ENCODE measurements at regions not wholly inside any gene's neighbourhood (a gene's known extent, or its start where the extent isn't known, plus 50 kb on each side); places are given as distances from the start of the nearest gene placed in this dataset.
A peak's percentile ranks its signal among the peaks of the same experiment; 100 is the strongest.

- DNase-seq: no peak
These were observed 163.0 kb downstream of the RPS12 start for GRCh38 chr6:132977413-132977812.

GRCh38 chr6:132978685-132979084, 164.3 kb downstream of the RPS12 start:
- DNase-seq: no peak

GRCh38 chr6:132993738-132994137, 179.4 kb downstream of the RPS12 start:
- no peak for DNase-seq

GRCh38 chr6:132995009-132995408, 180.6 kb downstream of the RPS12 start:
- DNase-seq: no peak

GRCh38 chr6:132995432-132995831, 181.1 kb downstream of the RPS12 start:
- DNase-seq: no peak

GRCh38 chr6:132998418-132998817, 184.0 kb downstream of the RPS12 start:
- DNase-seq: no peak

- DNase-seq: no peak
These were observed 186.7 kb downstream of the RPS12 start for GRCh38 chr6:133001040-133001565.

GRCh38 chr6:133004304-133004884, 190.0 kb downstream of the RPS12 start:
- DNase-seq: no peak

GRCh38 chr6:133012774-133013173, 198.4 kb downstream of the RPS12 start:
- DNase-seq: no peak

- no peak for DNase-seq
These were observed 202.3 kb downstream of the RPS12 start for GRCh38 chr6:133016631-133017030.

- no peak for DNase-seq
These were observed 203.2 kb downstream of the RPS12 start for GRCh38 chr6:133017581-133017980.

GRCh38 chr6:133026705-133027104, 212.3 kb downstream of the RPS12 start:
- DNase-seq: no peak

- DNase-seq: no peak
These were observed 207.9 kb upstream of the EYA4 start for GRCh38 chr6:133033263-133033662.

GRCh38 chr6:133034509-133035206, 206.5 kb upstream of the EYA4 start:
- no peak for DNase-seq

- DNase-seq: peak; percentile 37
These were observed 200.9 kb upstream of the EYA4 start for GRCh38 chr6:133040094-133040802.

GRCh38 chr6:133040803-133041419, 200.2 kb upstream of the EYA4 start:
- DNase-seq: no peak

- DNase-seq: no peak
These were observed 198.5 kb upstream of the EYA4 start for GRCh38 chr6:133042550-133043120.

- peak; percentile 78 for DNase-seq
These were observed 194.6 kb upstream of the EYA4 start for GRCh38 chr6:133046576-133046975.

- DNase-seq: no peak
These were observed 194.0 kb upstream of the EYA4 start for GRCh38 chr6:133047065-133047665.

- DNase-seq: no peak
These were observed 193.5 kb upstream of the EYA4 start for GRCh38 chr6:133047706-133048105.

- DNase-seq: no peak
These were observed 189.9 kb upstream of the EYA4 start for GRCh38 chr6:133051240-133051639.

GRCh38 chr6:133052465-133052864, 188.7 kb upstream of the EYA4 start:
- no peak for DNase-seq

All from NCI-H2171 treated with DMSO at 0.1 percent for 48 hours (cell line).